IPS DF 19.7 (cell line): ENCODE measurements at regions not wholly inside any gene's neighbourhood (a gene's known extent, or its start where the extent isn't known, plus 50 kb on each side); places are given as distances from the start of the nearest gene placed in this dataset.

Experiments
- DNase-seq: peaks from one replicate; pipeline ENCODE4 v3.0.0-alpha.2; 2013; ENCODE audit warnings: low read depth, low spot score

GRCh38 chr10:128316121-128316726, 190.0 kb upstream of the MKI67 start:
- no peak for DNase-seq

GRCh38 chr10:128316925-128317324, 190.7 kb upstream of the MKI67 start:
- no peak for DNase-seq

- DNase-seq: no peak
These were observed 192.1 kb upstream of the MKI67 start for GRCh38 chr10:128318366-128318765.

DNA sequence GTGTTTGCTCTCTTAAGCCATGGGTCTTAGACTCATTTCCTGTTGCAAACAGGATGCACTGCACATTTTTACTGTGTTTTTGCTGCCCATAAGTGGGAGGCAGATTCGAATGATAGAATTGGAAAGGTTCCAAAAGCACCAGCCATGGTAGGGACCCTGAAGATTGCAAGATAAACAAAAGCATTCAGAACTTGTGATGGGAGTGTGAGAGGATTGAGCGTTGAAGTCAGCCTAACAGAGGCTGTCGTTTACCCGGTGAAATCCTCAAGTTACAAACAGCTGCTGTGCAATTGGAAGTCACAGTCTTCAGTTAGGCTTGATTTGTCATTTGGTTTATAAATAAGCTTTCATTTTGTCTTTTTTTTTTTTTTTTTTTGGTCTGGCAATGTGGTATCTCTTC, 192.7 kb upstream of the MKI67 start:
- DNase-seq: no peak

- DNase-seq: no peak
These were observed 195.9 kb upstream of the MKI67 start for GRCh38 chr10:128322106-128322505.

DNA sequence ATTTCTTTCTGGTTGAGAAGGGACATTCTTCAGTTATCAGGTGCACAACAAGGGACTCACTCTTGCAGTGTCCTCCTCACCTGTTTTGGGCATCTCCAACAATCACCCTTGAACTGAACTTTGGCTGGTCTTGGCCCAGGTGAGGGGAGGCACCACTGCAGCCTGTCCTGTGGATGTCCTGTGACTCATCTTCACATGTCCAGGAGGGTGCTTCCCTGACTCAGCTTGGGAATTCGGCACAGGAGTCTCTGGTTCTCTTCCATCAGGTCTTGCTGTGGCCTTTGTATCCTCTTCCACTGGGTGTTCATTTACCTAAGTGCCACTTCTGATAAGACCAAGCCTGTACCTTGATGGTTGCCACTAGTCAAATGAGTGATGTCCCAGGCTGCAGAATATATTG, 196.7 kb upstream of the MKI67 start:
- DNase-seq: no peak

- peak; percentile 68 for DNase-seq
These were observed 198.0 kb upstream of the MKI67 start for GRCh38 chr10:128324058-128324827.

DNA sequence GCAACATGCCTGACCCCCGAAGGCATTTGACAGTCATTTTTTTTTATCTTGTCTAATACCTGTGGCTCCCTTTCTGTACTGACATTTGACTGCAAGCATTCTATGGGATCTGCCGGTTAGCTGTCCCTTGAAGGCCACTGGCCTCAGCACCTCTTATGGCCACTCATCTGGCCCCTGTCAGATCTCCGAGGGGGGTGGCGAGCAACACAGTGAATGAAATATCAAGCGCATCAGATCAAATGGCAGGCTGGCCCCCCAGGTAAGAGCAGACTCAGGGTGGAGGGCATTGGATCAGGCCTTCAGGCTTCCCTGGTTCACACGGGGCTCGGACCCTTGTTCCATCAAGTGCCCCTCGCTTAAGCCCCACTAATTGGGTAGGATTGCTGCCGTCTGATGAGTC, 199.6 kb upstream of the MKI67 start:
- DNase-seq: no peak

GRCh38 chr10:128326251-128326650, 200.0 kb upstream of the MKI67 start:
- no peak for DNase-seq

DNA sequence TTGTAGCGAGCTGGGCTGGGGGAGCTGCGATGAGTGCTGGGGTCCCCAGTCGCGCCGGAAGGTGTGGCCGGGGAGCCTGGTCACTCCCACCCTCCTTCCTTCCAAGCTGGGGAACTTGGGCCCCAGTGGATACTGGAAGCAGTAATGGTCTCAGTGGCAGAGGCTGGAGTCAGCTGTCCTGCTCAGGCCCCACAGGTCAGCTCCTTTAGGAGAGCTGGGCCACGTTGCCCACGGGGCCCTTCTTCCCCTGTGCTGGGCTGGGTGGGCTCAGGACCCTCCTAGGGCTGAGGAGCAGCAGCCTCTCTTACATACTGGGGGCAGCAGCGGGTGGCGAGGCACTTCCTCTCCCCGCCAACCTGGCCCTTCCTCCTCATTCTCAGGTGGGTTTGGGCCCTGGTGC, 200.6 kb upstream of the MKI67 start:
- DNase-seq: no peak

DNA sequence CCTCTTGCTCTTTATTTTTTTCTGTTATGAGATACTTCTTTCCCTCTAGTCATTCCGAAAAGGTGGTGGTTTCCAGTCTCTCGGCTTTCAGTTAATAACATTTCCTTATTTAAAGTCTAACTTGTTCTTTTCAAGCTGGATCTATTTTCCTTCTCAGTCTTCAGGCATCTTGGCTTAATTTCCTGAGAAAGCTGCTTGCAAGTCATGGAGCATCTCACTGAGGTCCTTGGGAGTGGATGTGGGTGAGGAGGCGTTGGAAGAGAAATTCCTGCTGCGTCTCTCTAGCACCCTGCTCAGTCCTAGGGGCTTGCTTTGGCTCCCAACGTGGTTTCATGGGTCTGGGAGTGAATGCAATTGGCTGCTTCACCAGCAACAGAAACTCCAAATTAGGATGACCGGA, 210.2 kb upstream of the MKI67 start:
- DNase-seq: no peak

DNA sequence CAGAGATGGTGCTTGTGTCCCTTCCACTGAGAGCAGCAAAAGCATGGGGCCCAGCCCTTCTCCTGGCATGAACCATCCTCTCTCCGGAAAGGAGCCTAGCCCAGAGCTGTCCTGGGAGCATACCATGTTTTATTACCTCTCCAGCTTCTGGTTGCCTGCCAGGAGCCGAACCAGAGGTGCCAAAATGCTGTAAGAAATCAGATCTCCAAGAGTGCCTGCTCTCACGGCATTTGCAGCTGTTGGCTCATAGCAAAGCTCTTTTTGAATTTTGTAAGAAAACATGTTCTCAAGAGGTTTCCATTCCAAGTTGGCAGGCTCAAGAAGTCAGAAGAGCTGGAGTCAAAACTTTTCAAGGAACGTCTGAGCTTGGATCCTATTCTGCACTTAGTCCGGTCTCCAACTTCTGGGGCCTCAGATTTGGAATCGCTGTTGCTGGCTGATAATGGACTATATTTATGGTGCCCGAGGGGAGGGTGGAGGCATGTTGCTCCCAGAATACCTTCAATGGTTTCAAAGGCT, 211.7 kb upstream of the MKI67 start:
- DNase-seq: no peak

- no peak for DNase-seq
These were observed 212.7 kb upstream of the MKI67 start for GRCh38 chr10:128338951-128339350.

DNA sequence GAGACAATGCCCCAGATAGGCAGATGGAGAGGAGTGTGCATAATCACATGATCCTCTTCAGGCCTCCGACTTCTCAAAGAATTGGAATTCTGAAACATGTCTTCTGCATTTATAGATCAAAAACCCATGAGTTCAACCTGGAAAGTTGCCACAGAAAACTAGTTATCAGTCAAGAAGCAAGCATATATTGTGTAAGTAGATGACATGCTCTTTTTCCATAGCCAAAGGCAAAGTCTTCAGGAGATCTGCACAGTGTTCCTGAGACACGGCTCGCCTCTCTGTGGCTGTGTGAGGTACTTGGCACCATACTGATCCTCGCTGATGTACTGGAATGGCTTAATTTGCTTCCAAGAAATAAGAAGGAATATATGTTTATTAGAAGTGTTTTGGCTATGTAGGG, 213.5 kb upstream of the MKI67 start:
- no peak for DNase-seq

- DNase-seq: no peak
These were observed 219.1 kb upstream of the MKI67 start for GRCh38 chr10:128345353-128345752.

DNA sequence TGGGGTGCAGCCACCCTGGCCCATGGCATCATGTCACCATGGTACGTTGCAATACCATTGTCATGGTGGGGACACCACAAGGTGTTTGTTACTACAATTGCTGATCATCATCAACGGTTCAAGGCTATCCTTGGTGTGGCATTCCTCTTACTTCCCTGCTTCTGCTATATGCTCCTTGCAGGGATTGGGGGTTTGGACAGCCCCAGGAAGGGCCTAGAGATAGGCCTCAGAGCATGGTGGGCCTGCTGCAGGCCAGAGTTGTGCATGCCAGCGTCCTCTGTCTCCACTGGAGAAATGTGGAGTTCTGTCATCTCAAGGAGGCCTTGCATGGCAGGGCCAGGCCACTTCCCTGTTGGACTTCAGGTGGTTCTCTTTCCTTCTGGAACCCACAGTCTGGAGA, 234.6 kb upstream of the MKI67 start:
- DNase-seq: no peak

DNA sequence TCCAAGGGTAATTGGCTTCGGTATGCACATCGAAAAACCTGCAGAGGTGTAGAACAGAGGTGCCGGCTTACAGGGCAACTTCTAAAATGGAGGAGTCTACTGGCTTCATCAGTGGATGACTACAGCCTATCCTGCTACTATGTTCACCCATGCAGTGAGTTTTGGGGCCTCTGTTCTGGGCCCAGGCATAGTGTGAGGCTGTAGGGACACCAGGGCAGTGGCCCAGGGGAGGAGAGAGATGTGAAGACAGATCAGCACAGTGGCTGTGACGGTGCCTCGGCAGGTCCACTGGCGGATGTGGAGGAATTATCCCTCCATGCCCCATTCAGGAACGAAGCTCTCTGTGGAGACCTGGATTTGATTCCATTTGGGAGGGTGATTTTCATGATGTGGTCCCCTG, 235.3 kb upstream of the MKI67 start:
- no peak for DNase-seq

DNA sequence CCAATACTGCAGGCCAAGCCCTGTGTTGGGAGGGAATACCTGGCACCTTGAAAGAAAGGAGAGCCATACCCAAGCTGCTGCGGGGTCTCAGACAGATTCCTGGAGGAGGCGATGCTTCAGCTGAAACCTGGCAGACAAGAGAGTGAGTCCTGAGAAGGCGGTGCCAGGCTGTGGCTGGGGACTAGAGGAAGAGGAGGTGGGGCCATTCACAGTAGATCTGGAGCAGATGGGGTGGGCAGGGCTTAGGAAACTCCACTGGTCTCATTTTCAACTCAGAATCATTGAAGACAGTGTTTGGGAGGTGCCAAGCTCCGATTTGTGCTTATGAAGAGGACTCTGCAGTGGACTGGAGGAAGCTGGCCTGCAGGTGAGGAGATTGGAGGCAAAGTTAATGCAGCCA, 236.3 kb upstream of the MKI67 start:
- no peak for DNase-seq

- DNase-seq: no peak
These were observed 238.4 kb upstream of the MKI67 start for GRCh38 chr10:128364631-128365030.

- DNase-seq: no peak
These were observed 239.0 kb upstream of the MKI67 start for GRCh38 chr10:128365156-128365725.

DNA sequence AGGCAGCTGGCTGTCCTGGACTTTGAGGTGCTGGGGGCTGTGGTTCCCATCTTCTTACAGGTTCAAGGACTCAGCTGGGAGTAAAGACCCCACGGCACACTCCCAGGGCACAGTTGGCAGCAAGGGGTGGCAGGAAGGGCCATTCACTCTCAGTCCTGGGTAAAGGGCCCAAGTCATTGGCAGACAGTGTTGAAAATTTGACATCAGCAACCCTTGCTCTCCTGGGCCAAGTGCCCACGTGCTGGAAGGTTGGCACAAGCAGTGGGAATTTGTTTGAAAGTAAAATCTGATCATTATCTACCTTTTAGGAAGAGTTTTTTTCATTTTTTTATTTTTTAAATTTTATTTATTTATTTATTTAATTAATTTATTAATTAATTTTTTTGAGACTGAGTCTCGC, 241.6 kb upstream of the MKI67 start:
- no peak for DNase-seq

DNA sequence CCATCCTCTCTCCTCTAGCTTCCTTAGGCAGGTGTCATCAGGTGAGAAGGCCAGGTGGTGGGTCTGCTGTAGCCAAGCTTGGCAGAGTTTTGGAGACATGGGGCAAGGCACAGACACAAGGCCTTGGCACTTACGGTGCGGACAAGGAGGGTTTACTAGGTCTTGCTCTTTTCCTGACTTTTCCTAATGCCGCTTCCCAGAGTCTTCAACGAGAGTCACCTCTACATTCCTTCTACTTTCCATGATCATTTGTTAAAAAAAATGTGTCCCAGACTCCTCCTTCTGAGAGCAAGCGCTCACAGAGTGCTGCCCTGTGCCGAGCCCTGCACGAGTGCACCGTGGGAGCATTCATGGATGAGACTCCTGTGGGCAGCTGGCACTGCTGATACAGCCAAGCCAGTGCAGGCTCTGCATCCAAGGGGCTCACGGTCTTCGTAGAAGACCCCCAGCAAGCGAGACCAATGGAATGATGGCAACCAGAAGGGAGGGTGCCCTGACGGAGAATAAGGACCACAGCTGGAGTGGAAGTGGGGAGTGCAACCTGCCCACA, 243.0 kb upstream of the MKI67 start:
- no peak for DNase-seq
